ENCODE measurements at regions not wholly inside any gene's neighbourhood (a gene's known extent, or its start where the extent isn't known, plus 50 kb on each side); places are given as distances from the start of the nearest gene placed in this dataset.

GRCh38 chr12:131591714-131592709 is 118.9 kb upstream of the SFSWAP start (continued):
- TF ChIP-seq FOXJ3 (CRISPR knock-in tag; IDR thresholded peaks at IDR 0.05) (no peak), RNF2 (IDR thresholded peaks at IDR 0.05) (no peak), NFXL1 (CRISPR knock-in tag; IDR thresholded peaks at IDR 0.05) (no peak), MYC (IDR thresholded peaks at IDR 0.05; ENCODE audit: low read depth, low read length) (no peak), MYC (CRISPR knock-in tag; IDR thresholded peaks at IDR 0.05; ENCODE audit: borderline replicate concordance, low read depth) (0 out of 2 replicates have a peak, but pooled peaks have one; percentile 20), ATF7 (IDR thresholded peaks at IDR 0.05) (no peak), MCM7 (IDR thresholded peaks at IDR 0.05) (no peak), ELK3 (CRISPR knock-in tag; IDR thresholded peaks at IDR 0.05) (no peak), MAZ (CRISPR knock-in tag; conservative IDR thresholded peaks at IDR 0.05 in 1 of 2, IDR thresholded peaks at IDR 0.05 in 1 of 2) (peak; percentile 32 to 43; a peak in 1 of 4 replicates), POLR2AphosphoS2 (IDR thresholded peaks at IDR 0.05; ENCODE audit: low read length) (no peak), PPARD (CRISPR knock-in tag; IDR thresholded peaks at IDR 0.05) (no peak), ELF1 (tag; IDR thresholded peaks at IDR 0.05) (peak; percentile 64; the same call in 1 of the 2 replicates), ZEB2 (IDR thresholded peaks at IDR 0.05) (no peak), MBD1 (CRISPR knock-in tag; IDR thresholded peaks at IDR 0.05) (no peak), MITF (IDR thresholded peaks at IDR 0.05) (no peak), BRF2 (IDR thresholded peaks at IDR 0.05; ENCODE audit: borderline replicate concordance, insufficient read depth, insufficient read length) (no peak), ADNP (tag; IDR thresholded peaks at IDR 0.05) (no peak), BHLHE40 (IDR thresholded peaks at IDR 0.05; ENCODE audit: low read length) (no peak), ZNF212 (CRISPR knock-in tag; IDR thresholded peaks at IDR 0.05) (no peak), PHF20 (IDR thresholded peaks at IDR 0.05; ENCODE audit: partially characterized antibody) (no peak), ZBTB33 (CRISPR knock-in tag; IDR thresholded peaks at IDR 0.05) (peak; percentile 70), MBD2 (IDR thresholded peaks at IDR 0.05; ENCODE audit: borderline replicate concordance, low read depth) (no peak)
